ENCODE measurements at regions not wholly inside any gene's neighbourhood (a gene's known extent, or its start where the extent isn't known, plus 50 kb on each side); places are given as distances from the start of the nearest gene placed in this dataset.

DNA sequence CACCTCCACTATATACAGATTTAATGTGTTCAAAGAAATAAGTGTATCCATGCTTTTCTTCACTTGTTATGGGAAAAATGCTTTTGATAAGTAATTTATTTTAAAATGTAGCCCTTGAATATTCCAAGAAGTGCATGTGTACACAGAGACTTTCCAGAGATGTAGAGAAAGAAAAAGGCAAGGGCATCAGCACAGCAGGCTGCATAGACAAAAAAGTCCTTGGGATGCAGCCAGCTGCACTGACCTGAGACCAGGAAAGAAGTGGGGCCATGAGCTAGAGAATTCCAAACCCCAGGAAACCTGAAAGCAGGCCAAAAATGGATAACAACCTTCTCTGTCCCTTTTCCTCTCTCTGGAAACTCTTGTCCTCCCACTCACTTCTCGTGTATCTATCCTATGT, 51.6 kb upstream of the PRDM8 start:
- TF ChIP-seq, protein P1, sequence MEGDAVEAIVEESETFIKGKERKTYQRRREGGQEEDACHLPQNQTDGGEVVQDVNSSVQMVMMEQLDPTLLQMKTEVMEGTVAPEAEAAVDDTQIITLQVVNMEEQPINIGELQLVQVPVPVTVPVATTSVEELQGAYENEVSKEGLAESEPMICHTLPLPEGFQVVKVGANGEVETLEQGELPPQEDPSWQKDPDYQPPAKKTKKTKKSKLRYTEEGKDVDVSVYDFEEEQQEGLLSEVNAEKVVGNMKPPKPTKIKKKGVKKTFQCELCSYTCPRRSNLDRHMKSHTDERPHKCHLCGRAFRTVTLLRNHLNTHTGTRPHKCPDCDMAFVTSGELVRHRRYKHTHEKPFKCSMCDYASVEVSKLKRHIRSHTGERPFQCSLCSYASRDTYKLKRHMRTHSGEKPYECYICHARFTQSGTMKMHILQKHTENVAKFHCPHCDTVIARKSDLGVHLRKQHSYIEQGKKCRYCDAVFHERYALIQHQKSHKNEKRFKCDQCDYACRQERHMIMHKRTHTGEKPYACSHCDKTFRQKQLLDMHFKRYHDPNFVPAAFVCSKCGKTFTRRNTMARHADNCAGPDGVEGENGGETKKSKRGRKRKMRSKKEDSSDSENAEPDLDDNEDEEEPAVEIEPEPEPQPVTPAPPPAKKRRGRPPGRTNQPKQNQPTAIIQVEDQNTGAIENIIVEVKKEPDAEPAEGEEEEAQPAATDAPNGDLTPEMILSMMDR (IDR thresholded peaks at IDR 0.05) = no peak
- TF ChIP-seq POLR2A (IDR thresholded peaks at IDR 0.05) = no peak
